Ovary (tissue), 7 donors: ENCODE measurements at regions not wholly inside any gene's neighbourhood (a gene's known extent, or its start where the extent isn't known, plus 50 kb on each side); places are given as distances from the start of the nearest gene placed in this dataset.
"Not testable (repeated sequence)": the region's sequence is repeated elsewhere in the genome, so short reads cannot be mapped to it uniquely, and the experiment has no call there.

Experiments
- DNase-seq, 5 donors: peaks; one replicate each; pipeline ENCODE4 v3.0.0-alpha.2; 2019 to 2020
- H3K27ac ChIP-seq, 2 donors: fragments of 200-600 bp; one replicate each; pipeline versions ENCODE4 v1.5.1 to v1.8.0; 2019 to 2022
- H3K27me3 ChIP-seq: fragments of 200-600 bp; one replicate; pipeline ENCODE4 v1.8.0; 2022
- H3K36me3 ChIP-seq: fragments of 200-600 bp; sonication (generic); one replicate; pipeline ENCODE4 v1.5.1; 2019
- H3K4me1 ChIP-seq: one replicate; pipeline ENCODE4 v1.8.1; 2013; ENCODE audit warnings: mild to moderate bottlenecking, moderate library complexity; ENCODE audit not compliant: insufficient read depth
- H3K4me3 ChIP-seq: fragments of 200-600 bp; sonication (generic); one replicate; pipeline ENCODE4 v1.5.1; 2017
- H3K9me3 ChIP-seq, 2 donors: fragments of 200-600 bp in 1 of 2; sonication (generic) in 1 of 2; one replicate each; pipeline versions ENCODE4 v1.5.1 to v1.8.1; 2013 to 2019; ENCODE audit warnings: mild to moderate bottlenecking in 1 of 2, moderate library complexity in 1 of 2
- WGBS, 3 donors: extraction: QIAGEN DNeasy Blood & Tissue Kit in 1 of 3; methylation state at CpG; one replicate each; pipeline versions ENCODE4 v1.1.5 to v1.1.7; 2013 to 2017; 5-methylcytosine and 5-hydroxymethylcytosine counted together
- intact Hi-C, 4 donors: fragments of 100-400 bp; cut with DNase I; formaldehyde crosslinking; loops; one replicate each; pipeline versions ENCODE4 v1.11.0 to v1.15.1; 2022 to 2023
- donor health status: DM: no; HTN: no; CAD: no; lungs with moderate emphysema.
- donor health status: DM: no; HTN: no; CAD: no.
- donor health status: Bipolar disorder and iron deficiency.
- donor health status: DM: no; HTN: no; CAD: no.
- donor health status: DM: yes; HTN: yes; CAD: no.

- WGBS, 3 donors: 12 to 20% (median 17%) methylated on average over 3 to 4 of the region's 4 CpGs
These were observed 64.8 kb downstream of the B4GALT7 start for GRCh38 chr5:177664737-177665136.

GRCh38 chr5:177665172-177665571, 65.2 kb downstream of the B4GALT7 start:
- H3K4me1 ChIP-seq, H3K27ac ChIP-seq, H3K36me3 ChIP-seq, DNase-seq, H3K27me3 ChIP-seq, H3K4me3 ChIP-seq, intact Hi-C loops, H3K9me3 ChIP-seq: not testable (repeated sequence)
- 29 to 56% (median 51%) methylated on average over 1 to 4 of the region's 6 CpGs for WGBS, 3 donors

More at GRCh38 chr5:177664737-177665136, 64.8 kb downstream of the B4GALT7 start:
- H3K4me1 ChIP-seq, H3K9me3 ChIP-seq, H3K4me3 ChIP-seq, H3K27ac ChIP-seq, H3K27me3 ChIP-seq, intact Hi-C loops, H3K36me3 ChIP-seq, DNase-seq: not testable (repeated sequence)

GRCh38 chr5:177665960-177666359, 66.0 kb downstream of the B4GALT7 start:
- H3K4me1 ChIP-seq, H3K27ac ChIP-seq, H3K27me3 ChIP-seq, H3K36me3 ChIP-seq, H3K4me3 ChIP-seq, H3K9me3 ChIP-seq, intact Hi-C loops, DNase-seq: not testable (repeated sequence)
- 84 to 92% (median 89%) methylated on average over 1 to 2 of the region's 3 CpGs for WGBS, 3 donors

GRCh38 chr5:177671035-177671754, 71.3 kb downstream of the B4GALT7 start:
- H3K4me1 ChIP-seq, H3K27ac ChIP-seq, DNase-seq, H3K27me3 ChIP-seq, H3K36me3 ChIP-seq, H3K9me3 ChIP-seq, intact Hi-C loops: not testable (repeated sequence)
- WGBS, 3 donors: 3 to 30% methylated on average over 5 to 7 of the region's 37 CpGs; no CpG with 5 or more reads in 1 of the 3 donors
- peak overlapping the region; percentile 34 for H3K4me3 ChIP-seq

- H3K36me3 ChIP-seq, H3K4me1 ChIP-seq, H3K27ac ChIP-seq, H3K9me3 ChIP-seq, H3K27me3 ChIP-seq, intact Hi-C loops: not testable (repeated sequence)
- WGBS, 3 donors: 0 to 6% methylated on average over 23 to 62 of the region's 110 CpGs; no CpG with 5 or more reads in 1 of the 3 donors
- peak overlapping the region; percentile 67 for H3K4me3 ChIP-seq
- peak; percentile 62 to 77 (median 68) for DNase-seq
These were observed 72.1 kb downstream of the B4GALT7 start for GRCh38 chr5:177671755-177672690.
